ENCODE measurements at regions not wholly inside any gene's neighbourhood (a gene's known extent, or its start where the extent isn't known, plus 50 kb on each side); places are given as distances from the start of the nearest gene placed in this dataset.
"Not testable (repeated sequence)": the region's sequence is repeated elsewhere in the genome, so short reads cannot be mapped to it uniquely, and the experiment has no call there.

DNA sequence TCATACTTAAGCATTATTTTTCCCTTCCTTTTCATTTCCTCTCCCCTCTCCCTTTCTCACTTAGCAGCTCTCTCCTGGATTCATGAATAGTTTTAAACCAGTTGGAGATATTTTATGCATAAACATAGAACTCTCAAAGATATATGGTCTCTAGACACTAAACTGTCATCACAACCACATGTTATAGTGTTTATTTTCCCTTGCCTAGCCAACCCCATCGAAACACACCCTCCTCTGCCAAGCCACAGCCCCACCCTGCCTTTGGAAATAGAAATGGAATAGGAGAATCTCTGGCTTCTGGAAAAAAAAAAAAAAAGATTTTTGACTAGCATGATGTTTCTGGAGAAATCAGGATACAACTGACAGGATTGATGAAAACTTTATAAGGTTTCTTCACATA is 64.8 kb upstream of the RBPJ start:
- intact Hi-C loops (cut with DNase I; ENCODE audit: low total_unique reads): no loop called here
- WGBS, 2 donors: 71 to 76% methylated on average over 1 of the region's 1 CpG

DNA sequence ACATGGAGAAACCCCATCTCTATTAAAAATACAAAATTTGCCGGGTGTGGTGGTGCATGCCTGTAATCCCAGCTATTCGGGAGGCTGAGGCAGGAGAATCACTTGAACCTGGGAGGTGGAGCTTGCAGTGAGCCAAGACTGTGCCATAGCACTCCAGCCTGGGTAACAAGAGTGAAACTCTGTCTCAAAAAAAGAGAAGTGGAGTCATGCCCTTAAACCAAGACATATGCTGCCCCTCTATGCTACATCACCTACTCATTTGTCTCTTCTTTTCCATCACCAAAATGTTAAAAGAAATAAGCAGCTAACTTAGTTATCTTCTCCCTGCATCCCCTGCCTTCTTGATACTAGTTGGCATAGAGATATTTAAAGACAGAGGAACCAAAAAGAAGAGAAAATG is 63.4 kb upstream of the RBPJ start:
- H3K36me3 ChIP-seq (ENCODE audit: low read depth, missing control alignments); intact Hi-C loops (cut with DNase I; ENCODE audit: low total_unique reads); H3K9me3 ChIP-seq; H3K27me3 ChIP-seq; DNase-seq; H3K4me3 ChIP-seq; H3K4me1 ChIP-seq; H3K27ac ChIP-seq: not testable (repeated sequence)
- 96 to 97% methylated on average over 2 of the region's 2 CpGs for WGBS, 2 donors

More for the DNA sequence above, 64.8 kb upstream of the RBPJ start:
- no peak overlapping the region for H3K4me3 ChIP-seq
- no peak overlapping the region for H3K27ac ChIP-seq
- H3K4me1 ChIP-seq: no peaks in the 10 kb centered on the region
- no peaks in the 10 kb centered on the region for H3K9me3 ChIP-seq
- no peaks in the 10 kb centered on the region for H3K27me3 ChIP-seq
- TF ChIP-seq POLR2A (IDR thresholded peaks at IDR 0.05): no peak
- TF ChIP-seq, protein P1, sequence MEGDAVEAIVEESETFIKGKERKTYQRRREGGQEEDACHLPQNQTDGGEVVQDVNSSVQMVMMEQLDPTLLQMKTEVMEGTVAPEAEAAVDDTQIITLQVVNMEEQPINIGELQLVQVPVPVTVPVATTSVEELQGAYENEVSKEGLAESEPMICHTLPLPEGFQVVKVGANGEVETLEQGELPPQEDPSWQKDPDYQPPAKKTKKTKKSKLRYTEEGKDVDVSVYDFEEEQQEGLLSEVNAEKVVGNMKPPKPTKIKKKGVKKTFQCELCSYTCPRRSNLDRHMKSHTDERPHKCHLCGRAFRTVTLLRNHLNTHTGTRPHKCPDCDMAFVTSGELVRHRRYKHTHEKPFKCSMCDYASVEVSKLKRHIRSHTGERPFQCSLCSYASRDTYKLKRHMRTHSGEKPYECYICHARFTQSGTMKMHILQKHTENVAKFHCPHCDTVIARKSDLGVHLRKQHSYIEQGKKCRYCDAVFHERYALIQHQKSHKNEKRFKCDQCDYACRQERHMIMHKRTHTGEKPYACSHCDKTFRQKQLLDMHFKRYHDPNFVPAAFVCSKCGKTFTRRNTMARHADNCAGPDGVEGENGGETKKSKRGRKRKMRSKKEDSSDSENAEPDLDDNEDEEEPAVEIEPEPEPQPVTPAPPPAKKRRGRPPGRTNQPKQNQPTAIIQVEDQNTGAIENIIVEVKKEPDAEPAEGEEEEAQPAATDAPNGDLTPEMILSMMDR (IDR thresholded peaks at IDR 0.05): no peak
- H3K36me3 ChIP-seq (ENCODE audit: low read depth, missing control alignments): no peaks in the 10 kb centered on the region
- no peak for DNase-seq

- no peaks in the 10 kb centered on the region for H3K4me1 ChIP-seq
- intact Hi-C loops (cut with DNase I; ENCODE audit: low total_unique reads): no loop called here
- no peak overlapping the region for H3K27ac ChIP-seq
- no peaks in the 10 kb centered on the region for H3K9me3 ChIP-seq
- H3K27me3 ChIP-seq: no peaks in the 10 kb centered on the region
- 77 to 86% methylated on average over 2 of the region's 2 CpGs for WGBS, 2 donors
- DNase-seq: no peak
- no peak overlapping the region for H3K4me3 ChIP-seq
- H3K36me3 ChIP-seq (ENCODE audit: low read depth, missing control alignments): no peaks in the 10 kb centered on the region
- TF ChIP-seq, protein P1 (IDR thresholded peaks at IDR 0.05): no peak
- TF ChIP-seq POLR2A (IDR thresholded peaks at IDR 0.05): no peak
These were observed 63.0 kb upstream of the RBPJ start for GRCh38 chr4:26257850-26258249.

DNA sequence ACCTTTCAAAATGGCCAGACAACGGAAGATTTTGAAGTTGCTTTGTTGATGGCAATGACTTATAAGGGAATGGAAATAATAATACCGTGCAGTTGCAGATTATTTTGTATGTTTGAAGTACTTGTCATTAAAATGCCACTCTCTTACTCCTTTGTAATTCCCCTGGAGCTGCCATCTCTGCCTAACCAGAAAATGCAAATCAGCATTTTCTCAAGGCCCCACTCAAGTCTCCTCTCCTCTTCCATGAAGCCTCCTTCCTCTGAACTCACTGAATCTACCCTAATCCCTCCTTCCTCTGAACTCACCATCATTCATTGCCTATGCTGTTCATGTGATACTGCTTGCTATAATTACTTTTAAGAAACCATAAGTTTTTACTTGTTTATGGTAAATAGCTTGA is 60.2 kb upstream of the RBPJ start:
- no peaks in the 10 kb centered on the region for H3K9me3 ChIP-seq
- peaks cover 4% of the 10 kb centered on the region for H3K4me1 ChIP-seq
- no peak overlapping the region for H3K4me3 ChIP-seq
- H3K27me3 ChIP-seq: no peaks in the 10 kb centered on the region
- TF ChIP-seq POLR2A (IDR thresholded peaks at IDR 0.05): no peak
- TF ChIP-seq, protein P1 (IDR thresholded peaks at IDR 0.05): no peak
- no peak overlapping the region for H3K27ac ChIP-seq
- intact Hi-C loops (cut with DNase I; ENCODE audit: low total_unique reads): no loop called here
- 81 to 91% methylated on average over 2 of the region's 2 CpGs for WGBS, 2 donors
- DNase-seq: no peak
- H3K36me3 ChIP-seq (ENCODE audit: low read depth, missing control alignments): no peaks in the 10 kb centered on the region

DNA sequence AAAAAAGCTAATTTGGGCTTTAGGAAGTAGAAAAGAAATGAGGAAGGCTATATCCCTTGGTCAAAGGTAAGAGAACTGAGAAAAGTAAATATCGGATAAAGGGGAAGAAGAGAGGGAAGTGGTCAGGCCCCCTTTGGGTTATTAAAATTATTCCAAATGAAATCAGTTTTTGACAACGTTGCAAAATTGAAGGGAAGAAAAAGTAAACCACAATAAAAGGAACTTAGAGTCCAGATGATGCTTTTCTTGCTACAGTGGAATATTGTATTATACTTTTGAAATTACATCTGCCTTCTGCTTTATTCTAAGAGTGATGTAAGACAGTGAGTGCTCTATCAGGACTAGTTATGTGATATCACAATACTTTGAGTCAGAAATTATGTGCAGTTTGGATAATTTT is 59.4 kb upstream of the RBPJ start:
- TF ChIP-seq POLR2A (IDR thresholded peaks at IDR 0.05): no peak
- TF ChIP-seq, protein P1 (IDR thresholded peaks at IDR 0.05): no peak
- DNase-seq: no peak
- WGBS, 2 donors: 60 to 79% methylated on average over 2 of the region's 2 CpGs
- H3K27ac ChIP-seq: no peak overlapping the region
- no peaks in the 10 kb centered on the region for H3K9me3 ChIP-seq
- H3K4me1 ChIP-seq: peaks cover 6% of the 10 kb centered on the region
- intact Hi-C loops (cut with DNase I; ENCODE audit: low total_unique reads): no loop called here
- H3K36me3 ChIP-seq (ENCODE audit: low read depth, missing control alignments): no peaks in the 10 kb centered on the region
- no peaks in the 10 kb centered on the region for H3K27me3 ChIP-seq
- no peak overlapping the region for H3K4me3 ChIP-seq

Data from testis (tissue), 2 donors.